ENCODE measurements at regions not wholly inside any gene's neighbourhood (a gene's known extent, or its start where the extent isn't known, plus 50 kb on each side); places are given as distances from the start of the nearest gene placed in this dataset.

DNA sequence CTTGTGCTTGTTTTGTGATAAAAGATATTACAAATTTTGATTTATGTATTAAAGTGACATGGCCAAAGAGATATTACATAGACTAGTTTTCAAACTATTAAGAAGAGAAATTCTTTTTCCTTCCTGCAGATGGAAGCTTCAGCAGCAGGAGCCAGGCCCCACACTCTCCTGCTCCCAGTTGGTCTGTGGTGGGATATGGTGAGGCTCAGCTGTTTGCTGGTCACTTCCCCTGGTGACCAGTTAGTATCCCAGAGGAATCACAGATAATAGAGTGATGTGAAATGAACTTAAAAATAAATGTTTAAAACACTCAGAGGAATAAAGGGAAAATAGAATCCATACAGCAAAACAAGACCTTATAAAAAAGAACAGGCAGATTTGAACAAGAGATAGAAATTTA lies 154.7 kb downstream of the KTN1 start:
- H3K36me3 ChIP-seq: no peaks in the 10 kb centered on the region
- peaks cover 0 to 10% (median 6%) of the 10 kb centered on the region in 4 donors for H3K4me1 ChIP-seq
- H3K27ac ChIP-seq: no peak overlapping the region
- H3K27me3 ChIP-seq: no peaks in the 10 kb centered on the region
- intact Hi-C loops (cut with DNase I; ENCODE audit: low total_unique reads): no loop called here
- H3K9me3 ChIP-seq: no peaks in the 10 kb centered on the region
- no peak overlapping the region for H3K4me3 ChIP-seq
- TF ChIP-seq, protein P1, sequence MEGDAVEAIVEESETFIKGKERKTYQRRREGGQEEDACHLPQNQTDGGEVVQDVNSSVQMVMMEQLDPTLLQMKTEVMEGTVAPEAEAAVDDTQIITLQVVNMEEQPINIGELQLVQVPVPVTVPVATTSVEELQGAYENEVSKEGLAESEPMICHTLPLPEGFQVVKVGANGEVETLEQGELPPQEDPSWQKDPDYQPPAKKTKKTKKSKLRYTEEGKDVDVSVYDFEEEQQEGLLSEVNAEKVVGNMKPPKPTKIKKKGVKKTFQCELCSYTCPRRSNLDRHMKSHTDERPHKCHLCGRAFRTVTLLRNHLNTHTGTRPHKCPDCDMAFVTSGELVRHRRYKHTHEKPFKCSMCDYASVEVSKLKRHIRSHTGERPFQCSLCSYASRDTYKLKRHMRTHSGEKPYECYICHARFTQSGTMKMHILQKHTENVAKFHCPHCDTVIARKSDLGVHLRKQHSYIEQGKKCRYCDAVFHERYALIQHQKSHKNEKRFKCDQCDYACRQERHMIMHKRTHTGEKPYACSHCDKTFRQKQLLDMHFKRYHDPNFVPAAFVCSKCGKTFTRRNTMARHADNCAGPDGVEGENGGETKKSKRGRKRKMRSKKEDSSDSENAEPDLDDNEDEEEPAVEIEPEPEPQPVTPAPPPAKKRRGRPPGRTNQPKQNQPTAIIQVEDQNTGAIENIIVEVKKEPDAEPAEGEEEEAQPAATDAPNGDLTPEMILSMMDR (IDR thresholded peaks at IDR 0.05): no peak
- DNase-seq: no peak

DNA sequence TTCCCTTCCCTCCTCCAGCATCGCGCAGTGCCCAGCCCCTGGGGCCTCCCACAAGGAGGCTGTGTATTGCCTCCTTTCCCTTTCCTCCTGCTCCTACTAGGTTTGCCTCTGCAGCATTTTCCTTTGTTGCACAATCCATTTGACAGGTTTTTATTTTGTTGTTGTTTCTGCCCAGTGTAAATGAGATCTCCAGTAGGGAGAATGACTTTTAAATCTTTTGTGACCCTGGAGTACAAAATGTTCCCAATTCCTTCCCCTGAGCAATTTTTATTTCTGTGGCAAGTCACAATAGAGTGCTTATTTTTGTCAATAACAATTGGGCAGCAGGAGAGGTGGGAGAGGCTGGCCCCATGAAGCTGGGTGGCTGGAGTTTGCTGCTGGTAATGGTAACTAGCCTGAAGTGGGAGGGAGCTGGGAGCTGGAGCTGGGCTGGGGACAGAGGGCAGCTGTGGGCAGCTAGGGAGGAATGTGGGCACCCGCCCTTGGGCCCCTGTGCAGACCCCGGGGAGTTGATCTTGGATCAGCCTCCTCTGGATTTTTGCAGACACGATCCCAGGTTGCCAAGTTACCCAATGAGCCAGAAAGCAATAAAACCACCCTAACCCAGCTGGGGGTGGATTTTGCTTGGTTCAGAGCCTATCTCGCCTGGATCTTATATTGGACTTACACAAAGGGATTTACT lies 160.1 kb downstream of the KTN1 start:
- Histone ChIP-seq H3K4me3 (no peak overlapping the region), H3K27me3 (no peaks in the 10 kb centered on the region), H3K9me3 (no peaks in the 10 kb centered on the region), H3K36me3 (no peaks in the 10 kb centered on the region), H3K27ac (peak overlapping the region; percentile 47 to 60), H3K4me1 (peaks cover 0 to 28% (median 23%) of the 10 kb centered on the region in 4 donors)
- intact Hi-C loops (cut with DNase I; ENCODE audit: low total_unique reads): no loop called here
- DNase-seq: peak; percentile 64 to 84
- TF ChIP-seq, protein P1 (IDR thresholded peaks at IDR 0.05): no peak

DNA sequence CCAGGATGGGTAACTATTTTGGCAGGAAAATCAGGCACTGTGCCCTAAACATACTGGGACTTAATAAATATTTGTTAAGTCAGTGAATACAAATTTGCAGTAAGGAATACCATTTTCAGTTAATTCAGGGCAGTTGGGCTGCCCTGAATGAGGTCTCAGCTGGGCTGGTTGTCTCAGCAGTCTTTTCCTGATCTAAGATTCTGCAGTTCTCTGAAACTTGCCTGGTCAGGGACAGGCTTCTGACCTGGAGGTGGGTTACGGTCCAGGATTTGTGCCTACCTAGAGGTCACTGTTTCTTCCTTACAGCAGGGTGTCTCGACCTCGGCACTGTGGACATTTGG lies 160.6 kb downstream of the KTN1 start:
- Histone ChIP-seq H3K4me1 (peaks cover 0 to 28% (median 23%) of the 10 kb centered on the region in 4 donors), H3K9me3 (no peaks in the 10 kb centered on the region), H3K4me3 (no peak overlapping the region), H3K27me3 (no peaks in the 10 kb centered on the region), H3K27ac (peak overlapping the region; percentile 36 to 60), H3K36me3 (no peaks in the 10 kb centered on the region)
- DNase-seq: no peak
- intact Hi-C loops (cut with DNase I; ENCODE audit: low total_unique reads): no loop called here
- TF ChIP-seq, protein P1 (IDR thresholded peaks at IDR 0.05): no peak

GRCh38 chr14:55741240-55741639 lies 161.2 kb downstream of the KTN1 start:
- H3K36me3 ChIP-seq: no peaks in the 10 kb centered on the region
- intact Hi-C loops (cut with DNase I; ENCODE audit: low total_unique reads): no loop called here
- TF ChIP-seq, protein P1 (IDR thresholded peaks at IDR 0.05): no peak
- no peak for DNase-seq
- H3K27ac ChIP-seq: peak overlapping the region; percentile 36 to 60
- H3K4me3 ChIP-seq: no peak overlapping the region
- H3K27me3 ChIP-seq: no peaks in the 10 kb centered on the region
- H3K9me3 ChIP-seq: no peaks in the 10 kb centered on the region
- peaks cover 0 to 28% (median 23%) of the 10 kb centered on the region in 4 donors for H3K4me1 ChIP-seq

DNA sequence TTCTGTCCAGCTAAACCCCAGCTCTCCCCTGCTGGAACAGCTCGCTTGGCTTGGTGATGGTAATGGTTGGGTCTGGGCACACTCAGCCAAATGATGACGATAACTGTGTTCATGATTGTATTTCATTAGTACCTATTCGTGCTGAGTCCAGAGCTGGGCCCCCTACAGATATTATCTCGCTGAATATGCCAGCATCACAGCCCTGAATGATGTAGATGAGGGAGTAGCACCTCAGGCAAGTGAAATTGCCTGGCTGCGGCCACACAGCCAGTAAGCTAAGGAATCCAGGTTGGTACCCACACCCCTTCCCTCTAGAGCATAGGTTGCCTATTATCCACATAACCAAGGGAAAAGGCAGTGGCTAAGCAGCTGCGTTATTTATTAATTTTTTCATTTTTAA lies 163.5 kb downstream of the KTN1 start:
- Histone ChIP-seq H3K27ac (no peak overlapping the region), H3K9me3 (no peaks in the 10 kb centered on the region), H3K36me3 (no peaks in the 10 kb centered on the region), H3K27me3 (no peaks in the 10 kb centered on the region), H3K4me3 (no peak overlapping the region), H3K4me1 (peaks cover 0 to 28% (median 23%) of the 10 kb centered on the region in 4 donors)
- intact Hi-C loops (cut with DNase I; ENCODE audit: low total_unique reads): no loop called here
- DNase-seq: peak in 1 of 2 donors; percentile 43
- TF ChIP-seq, protein P1 (IDR thresholded peaks at IDR 0.05): no peak

Measured in tibial artery (tissue), 4 donors.